GM21737 (cell line): ENCODE measurements at regions not wholly inside any gene's neighbourhood (a gene's known extent, or its start where the extent isn't known, plus 50 kb on each side); places are given as distances from the start of the nearest gene placed in this dataset.

Source experiments
- ATAC-seq: cut with Tn5 transposase; IDR thresholded peaks from one replicate; pipeline ENCODE4 v1.9.1; 2021; ENCODE audit warnings: mild to moderate bottlenecking, moderate library complexity; ENCODE audit not compliant: unreplicated experiment

DNA sequence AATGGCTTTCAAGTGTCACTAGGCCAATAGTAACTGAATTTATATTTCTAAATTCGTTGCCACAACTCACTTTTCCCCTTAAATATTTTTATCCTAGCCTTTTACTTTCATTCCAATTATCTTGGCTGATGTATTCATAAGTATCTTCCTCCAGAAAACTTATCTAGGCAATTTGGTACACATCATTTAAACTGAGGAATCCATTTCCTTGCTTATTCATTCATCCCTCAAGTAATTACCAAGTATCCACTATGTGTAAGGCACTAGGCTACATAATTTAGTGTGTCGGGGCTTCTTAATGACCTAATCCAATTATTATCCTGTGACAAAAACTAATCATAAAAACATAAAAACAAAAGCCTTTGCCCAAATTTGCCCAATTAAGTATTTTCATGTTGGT is 258.3 kb upstream of the TCF21 start:
- ATAC-seq = no peak

DNA sequence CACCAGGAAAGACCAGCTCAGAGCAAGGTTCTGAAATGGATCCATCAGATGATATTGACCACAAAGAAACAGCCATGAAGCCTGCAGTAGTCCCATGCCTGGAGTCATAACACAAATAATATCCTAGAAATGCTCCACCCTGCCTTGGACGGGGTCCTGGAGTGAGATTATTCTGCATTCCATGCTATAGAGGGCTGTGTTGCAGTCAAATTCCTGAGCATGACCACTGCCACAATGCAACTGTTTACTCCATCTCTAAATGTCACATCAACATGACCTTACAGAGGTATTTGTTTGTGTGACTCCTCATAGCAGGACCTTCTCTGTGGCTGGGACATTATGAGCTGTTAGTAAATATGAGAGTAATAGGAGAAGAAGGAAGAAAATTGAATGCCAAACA is 257.5 kb upstream of the TCF21 start:
- no peak for ATAC-seq

- no peak for ATAC-seq
Measured at GRCh38 chr6:133632206-133632605, 256.7 kb upstream of the TCF21 start.

- no peak for ATAC-seq
Measured at GRCh38 chr6:133632906-133633305, 256.0 kb upstream of the TCF21 start.

DNA sequence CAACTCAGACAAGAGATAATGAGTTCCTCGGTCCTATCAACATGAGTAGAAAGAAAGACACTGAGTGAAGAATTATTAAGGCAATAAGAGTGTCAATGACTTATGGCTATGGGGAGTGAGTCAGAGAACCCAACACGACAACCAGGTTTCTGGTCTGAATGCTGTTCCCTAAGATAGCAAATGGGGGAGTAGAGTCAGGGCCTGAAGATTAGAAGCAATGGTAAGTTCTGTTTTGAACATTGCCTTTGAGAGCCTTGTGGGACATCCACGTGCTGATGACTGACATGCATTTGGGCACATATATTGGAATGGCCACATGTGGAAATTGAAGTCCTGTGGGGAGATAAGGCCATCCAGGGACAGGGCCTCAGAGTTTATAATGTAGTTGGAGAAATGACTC is 254.4 kb upstream of the TCF21 start:
- no peak for ATAC-seq

- no peak for ATAC-seq
Measured at GRCh38 chr6:133635447-133635846, 253.5 kb upstream of the TCF21 start.

- ATAC-seq = no peak
Measured at GRCh38 chr6:133637436-133637835, 251.5 kb upstream of the TCF21 start.

DNA sequence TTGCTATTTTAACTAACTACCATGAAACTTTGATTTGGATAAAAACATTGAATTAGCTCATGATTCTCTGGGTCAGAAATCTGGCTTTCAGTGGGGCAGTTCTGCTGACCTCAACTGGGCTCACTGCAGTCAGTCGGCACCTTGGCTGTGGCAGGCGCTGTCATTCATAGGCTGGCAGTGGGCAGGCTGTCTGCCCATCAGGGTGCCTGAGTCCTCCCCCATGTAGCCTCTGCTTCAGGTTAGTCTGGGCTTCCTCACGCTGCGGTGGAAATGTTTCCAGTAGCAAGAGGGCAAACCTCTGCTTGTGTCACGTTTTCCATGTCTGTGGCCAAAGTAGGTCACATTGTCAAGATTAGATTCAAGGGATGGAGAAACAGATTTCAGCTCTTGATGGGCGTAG is 251.0 kb upstream of the TCF21 start:
- ATAC-seq = no peak

GRCh38 chr6:133641104-133641503 is 247.8 kb upstream of the TCF21 start:
- no peak for ATAC-seq

DNA sequence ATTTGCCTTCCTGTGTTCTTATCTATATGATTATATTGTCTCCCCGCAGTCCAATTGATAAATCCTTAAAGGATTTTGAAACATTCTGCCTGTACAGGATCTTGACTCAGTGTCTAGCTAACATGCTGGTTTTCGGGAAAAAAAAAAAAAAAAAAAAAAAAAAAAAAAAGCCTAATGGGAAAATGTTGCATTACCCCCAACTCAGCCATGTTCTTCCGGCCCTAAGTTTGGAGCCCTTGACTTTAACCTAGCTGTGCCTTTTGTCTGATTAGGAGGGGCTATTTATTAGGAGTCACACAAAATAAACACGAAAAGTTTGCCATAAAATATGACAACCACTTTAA is 244.4 kb upstream of the TCF21 start:
- ATAC-seq = no peak

DNA sequence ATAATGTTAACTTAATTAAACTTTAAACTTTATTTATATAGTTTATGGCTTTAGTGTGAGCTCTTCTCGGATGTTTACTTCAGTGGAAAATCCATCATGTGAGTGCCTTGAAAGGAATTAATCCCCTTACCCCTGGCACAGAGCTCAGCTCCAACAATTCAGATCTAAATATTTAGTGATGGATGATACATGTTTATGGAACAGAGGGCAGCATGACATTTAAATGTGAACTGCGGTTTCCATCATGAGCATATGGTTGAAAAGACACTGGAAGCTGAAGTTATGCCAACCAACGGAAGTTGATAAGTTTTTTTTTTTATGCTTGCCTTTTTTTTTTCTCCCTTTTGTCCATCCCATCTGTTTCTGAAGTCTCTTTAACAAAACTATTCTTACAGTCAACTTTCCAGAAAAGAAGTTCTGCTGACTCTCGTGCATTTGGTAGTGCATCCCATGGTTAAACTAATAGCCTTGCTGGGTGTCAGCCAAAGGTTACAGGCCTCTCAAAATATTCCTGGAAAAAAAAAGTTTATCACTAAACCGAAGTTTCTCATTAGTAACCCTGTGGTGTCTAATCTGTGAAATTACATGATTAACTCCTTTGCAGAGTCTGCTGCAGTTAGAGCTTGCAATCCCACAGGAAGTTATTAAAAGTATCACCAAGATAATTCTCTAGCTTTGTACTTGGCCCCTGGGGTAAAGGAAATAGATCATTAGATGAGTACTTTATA is 243.9 kb upstream of the TCF21 start:
- ATAC-seq = no peak

DNA sequence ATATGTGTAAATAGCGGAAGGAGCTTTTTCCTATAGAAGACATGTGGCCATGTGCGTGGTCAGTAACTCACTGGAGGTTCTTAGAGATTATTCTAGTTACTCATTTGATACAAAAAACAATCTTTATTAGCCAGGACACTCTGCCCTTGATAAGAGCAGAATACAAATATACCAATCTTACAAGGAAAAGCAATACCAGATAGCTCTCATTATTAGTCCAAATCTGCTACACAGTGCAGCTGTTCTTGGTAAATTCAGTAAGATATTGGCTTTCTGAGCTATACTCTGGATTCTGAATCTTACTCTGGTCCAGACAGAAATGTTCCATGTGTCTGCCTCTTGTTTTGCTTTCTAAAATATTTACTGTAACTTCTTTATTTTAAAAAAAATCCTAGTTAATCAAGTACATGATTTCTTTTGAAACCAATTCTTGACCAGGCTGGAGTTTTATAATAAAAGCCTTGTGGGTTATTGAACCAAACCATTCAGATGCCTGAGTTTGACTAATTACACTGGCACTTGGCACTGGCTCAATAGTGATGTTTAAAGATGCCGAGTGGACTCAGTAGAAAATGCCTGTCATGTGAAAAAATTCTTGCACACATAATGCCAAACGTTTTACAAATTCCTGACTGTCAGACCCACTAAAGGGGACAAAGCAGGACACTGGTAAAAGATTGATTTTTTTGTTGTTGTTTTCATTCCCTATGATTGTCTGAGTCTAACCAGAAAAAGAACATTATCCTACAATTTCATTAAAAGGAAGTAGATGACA is 242.8 kb upstream of the TCF21 start:
- no peak for ATAC-seq

GRCh38 chr6:133648581-133648980 is 240.3 kb upstream of the TCF21 start:
- no peak for ATAC-seq

DNA sequence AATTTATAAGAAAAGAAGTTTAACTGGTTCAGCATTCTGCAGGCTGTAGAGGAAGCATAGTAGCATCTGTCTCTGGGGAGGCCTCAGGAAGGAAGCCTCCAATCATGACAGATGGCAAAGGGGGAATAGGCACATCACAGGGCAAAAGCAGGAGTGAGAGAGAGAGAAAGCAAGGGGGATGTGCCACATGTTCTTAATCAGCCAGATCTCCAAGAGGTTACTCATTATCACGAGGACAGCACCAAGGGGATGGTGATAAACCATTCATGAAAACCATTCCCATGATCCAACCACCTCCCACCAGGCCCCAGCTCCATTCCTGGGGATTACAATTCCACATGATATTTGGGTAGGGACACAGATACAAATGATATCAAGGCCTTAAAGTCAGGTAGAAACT is 217.5 kb upstream of the TCF21 start:
- ATAC-seq = no peak

DNA sequence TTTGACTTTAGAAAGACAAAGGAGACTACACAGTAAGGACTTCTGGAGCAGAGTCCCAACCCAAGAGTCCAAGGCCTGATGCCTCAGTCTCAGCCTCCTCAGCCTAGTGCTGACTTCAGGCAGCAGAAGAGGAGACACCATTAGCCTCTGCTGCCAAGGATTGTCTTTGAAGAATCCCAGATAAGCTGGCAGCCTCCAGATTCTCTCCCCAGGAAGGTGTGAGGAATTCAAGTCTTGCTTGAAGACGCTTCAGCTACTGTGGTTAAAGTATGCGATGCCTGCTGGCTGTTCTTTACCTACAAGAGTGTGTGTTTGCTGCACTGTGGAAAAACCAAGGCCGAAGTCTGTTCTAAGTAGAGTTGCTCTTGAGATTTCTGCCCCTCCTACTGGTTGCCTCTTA is 215.9 kb upstream of the TCF21 start:
- ATAC-seq = no peak

- no peak for ATAC-seq
Measured at GRCh38 chr6:133674661-133675060, 214.3 kb upstream of the TCF21 start.

- ATAC-seq = no peak
Measured at GRCh38 chr6:133680994-133681393, 207.9 kb upstream of the TCF21 start.

DNA sequence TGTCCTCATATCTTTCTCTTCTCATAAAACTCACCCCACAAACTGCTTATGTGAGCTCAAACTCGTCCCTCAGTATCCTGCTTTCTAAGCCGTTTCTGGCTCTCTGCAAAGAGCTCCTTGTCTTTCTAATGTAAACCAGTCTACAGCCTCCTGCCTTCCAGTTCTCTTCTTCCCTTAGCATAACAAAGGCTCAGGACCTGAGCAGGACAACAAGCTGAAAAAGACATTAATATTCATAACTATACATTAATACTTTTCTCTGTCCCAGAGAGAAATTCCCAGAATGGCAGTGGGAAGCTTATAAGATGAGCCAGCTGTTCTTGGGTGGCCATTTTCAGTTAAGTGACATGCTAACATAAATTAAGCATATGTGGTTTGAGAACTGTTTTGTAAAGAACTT is 207.0 kb upstream of the TCF21 start:
- ATAC-seq = no peak

- no peak for ATAC-seq
Measured at GRCh38 chr6:133682506-133683307, 206.2 kb upstream of the TCF21 start.

DNA sequence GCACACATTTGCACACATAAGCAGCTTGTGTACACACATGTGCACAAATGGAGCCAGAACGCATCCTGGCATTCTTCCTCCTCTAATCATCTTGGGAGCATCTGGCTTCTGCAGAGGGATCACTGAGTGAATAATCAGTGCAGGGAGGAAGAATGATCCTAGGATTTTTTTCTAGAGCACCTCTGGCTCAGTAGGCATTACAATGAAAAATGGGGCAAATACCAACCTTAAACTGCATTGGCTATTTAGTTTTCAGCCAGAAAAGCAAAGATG is 205.7 kb upstream of the TCF21 start:
- no peak for ATAC-seq

DNA sequence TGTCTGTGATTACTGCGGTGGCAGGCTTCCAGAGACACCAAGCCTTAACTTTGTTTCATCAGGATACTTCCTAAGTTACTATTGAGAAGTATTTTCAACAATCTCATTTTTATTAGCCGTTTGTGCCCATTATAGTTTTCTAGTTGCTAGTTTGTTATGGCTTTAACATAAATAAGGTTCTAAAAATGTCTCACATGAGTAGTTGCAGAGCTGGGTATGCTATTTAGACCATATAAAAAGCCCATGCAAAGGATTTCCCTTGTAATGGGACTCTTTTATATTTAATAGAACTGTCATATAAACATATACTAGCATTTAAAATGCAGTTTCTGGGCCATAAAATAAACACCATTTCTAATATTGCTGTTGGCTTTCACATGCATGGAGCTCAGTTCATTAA is 205.3 kb upstream of the TCF21 start:
- no peak for ATAC-seq
